K562 (cell line): ENCODE measurements at regions not wholly inside any gene's neighbourhood (a gene's known extent, or its start where the extent isn't known, plus 50 kb on each side); places are given as distances from the start of the nearest gene placed in this dataset.

Experiments used
- CBX5 ChIP-seq: IDR thresholded peaks from 2 replicates; pipeline ENCODE4 v1.6.1; 2014; ENCODE audit warnings: low read depth, borderline replicate concordance
- JUND ChIP-seq, 2 experiments: IDR thresholded peaks; 2 replicates in 1 of 2; 3 replicates in 1 of 2; pipeline ENCODE4 v1.6.1; 2011; ENCODE audit warnings: borderline replicate concordance in 2 of 2, low read depth in 2 of 2, low read length in 2 of 2, improper control_type of control experiment in 1 of 2, missing biosample characterization in 1 of 2, missing genetic modification characterization in 1 of 2, missing genetic modification reagents in 1 of 2
- MYC ChIP-seq, 2 experiments: fragments of 250-450 bp in 1 of 2; sonication (Bioruptor Pico) in 1 of 2; IDR thresholded peaks; 2 replicates each; pipeline versions ENCODE4 v1.5.1 to v1.6.1; 2012 to 2021; ENCODE audit warnings: low read depth in 2 of 2, borderline replicate concordance in 1 of 2, improper control_type of control experiment in 1 of 2, low read length in 1 of 2, mild to moderate bottlenecking in 1 of 2, moderate library complexity in 1 of 2
- POLR2A ChIP-seq: fragments of 450-650 bp; conservative IDR thresholded peaks from 2 replicates; pipeline ENCODE4 v1.6.1; 2016
- PRMT5 ChIP-seq: sonication (generic); formaldehyde crosslinking; IDR thresholded peaks from 2 replicates; pipeline ENCODE4 v1.5.0; 2020; ENCODE audit warnings: missing genetic modification reagents
- PRPF4 ChIP-seq: fragments of 200-400 bp; formaldehyde crosslinking; IDR thresholded peaks from one replicate; pipeline ENCODE4 v1.6.1; 2017; ENCODE audit warnings: low read length, low read depth, mild to moderate bottlenecking; ENCODE audit not compliant: insufficient read depth, poor library complexity, severe bottlenecking
- ZNF232 ChIP-seq: sonication (generic); formaldehyde crosslinking; IDR thresholded peaks from 2 replicates; pipeline ENCODE4 v1.8.0; 2022; ENCODE audit warnings: mild to moderate bottlenecking, missing genetic modification reagents
- TF ChIP-seq, protein P1 (sequence below), 3 experiments: IDR thresholded peaks in 2 of 3; conservative IDR thresholded peaks in 1 of 3; 2 replicates each; pipeline ENCODE4 v1.5.1; 2011 to 2012; ENCODE audit warnings: low read length in 3 of 3, mild to moderate bottlenecking in 3 of 3, control low read depth in 2 of 3, improper control_type of control experiment in 1 of 3, inconsistent platforms in 1 of 3, low read depth in 1 of 3, mixed read lengths in 1 of 3, moderate library complexity in 1 of 3; ENCODE audit not compliant: insufficient read depth in 2 of 3
- TF ChIP-seq, protein P2 (sequence below): fragments of 200-400 bp; formaldehyde crosslinking; IDR thresholded peaks from 2 replicates; pipeline ENCODE4 v1.6.1; 2017; ENCODE audit warnings: mild to moderate bottlenecking, low read depth, low read length, moderate library complexity

- TF ChIP-seq, protein P1, sequence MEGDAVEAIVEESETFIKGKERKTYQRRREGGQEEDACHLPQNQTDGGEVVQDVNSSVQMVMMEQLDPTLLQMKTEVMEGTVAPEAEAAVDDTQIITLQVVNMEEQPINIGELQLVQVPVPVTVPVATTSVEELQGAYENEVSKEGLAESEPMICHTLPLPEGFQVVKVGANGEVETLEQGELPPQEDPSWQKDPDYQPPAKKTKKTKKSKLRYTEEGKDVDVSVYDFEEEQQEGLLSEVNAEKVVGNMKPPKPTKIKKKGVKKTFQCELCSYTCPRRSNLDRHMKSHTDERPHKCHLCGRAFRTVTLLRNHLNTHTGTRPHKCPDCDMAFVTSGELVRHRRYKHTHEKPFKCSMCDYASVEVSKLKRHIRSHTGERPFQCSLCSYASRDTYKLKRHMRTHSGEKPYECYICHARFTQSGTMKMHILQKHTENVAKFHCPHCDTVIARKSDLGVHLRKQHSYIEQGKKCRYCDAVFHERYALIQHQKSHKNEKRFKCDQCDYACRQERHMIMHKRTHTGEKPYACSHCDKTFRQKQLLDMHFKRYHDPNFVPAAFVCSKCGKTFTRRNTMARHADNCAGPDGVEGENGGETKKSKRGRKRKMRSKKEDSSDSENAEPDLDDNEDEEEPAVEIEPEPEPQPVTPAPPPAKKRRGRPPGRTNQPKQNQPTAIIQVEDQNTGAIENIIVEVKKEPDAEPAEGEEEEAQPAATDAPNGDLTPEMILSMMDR (IDR thresholded peaks at IDR 0.05 in 2 of 3, conservative IDR thresholded peaks at IDR 0.05 in 1 of 3; ENCODE audit: insufficient read depth in 2 of 3, low read depth in 1 of 3, low read length in 3 of 3), result no peak
- no peak for TF ChIP-seq POLR2A
- TF ChIP-seq JUND (IDR thresholded peaks at IDR 0.05; ENCODE audit: borderline replicate concordance, low read depth, low read length), result no peak
- TF ChIP-seq JUND (tag; IDR thresholded peaks at IDR 0.05; ENCODE audit: borderline replicate concordance, low read depth, low read length), result no peak
- TF ChIP-seq MYC (IDR thresholded peaks at IDR 0.05; ENCODE audit: low read depth, low read length), result no peak
- no peak for TF ChIP-seq MYC (CRISPR knock-in tag; IDR thresholded peaks at IDR 0.05; ENCODE audit: borderline replicate concordance, low read depth)
- no peak for TF ChIP-seq CBX5
- TF ChIP-seq ZNF232, result no peak
- no peak for TF ChIP-seq PRPF4
- TF ChIP-seq, protein P2, sequence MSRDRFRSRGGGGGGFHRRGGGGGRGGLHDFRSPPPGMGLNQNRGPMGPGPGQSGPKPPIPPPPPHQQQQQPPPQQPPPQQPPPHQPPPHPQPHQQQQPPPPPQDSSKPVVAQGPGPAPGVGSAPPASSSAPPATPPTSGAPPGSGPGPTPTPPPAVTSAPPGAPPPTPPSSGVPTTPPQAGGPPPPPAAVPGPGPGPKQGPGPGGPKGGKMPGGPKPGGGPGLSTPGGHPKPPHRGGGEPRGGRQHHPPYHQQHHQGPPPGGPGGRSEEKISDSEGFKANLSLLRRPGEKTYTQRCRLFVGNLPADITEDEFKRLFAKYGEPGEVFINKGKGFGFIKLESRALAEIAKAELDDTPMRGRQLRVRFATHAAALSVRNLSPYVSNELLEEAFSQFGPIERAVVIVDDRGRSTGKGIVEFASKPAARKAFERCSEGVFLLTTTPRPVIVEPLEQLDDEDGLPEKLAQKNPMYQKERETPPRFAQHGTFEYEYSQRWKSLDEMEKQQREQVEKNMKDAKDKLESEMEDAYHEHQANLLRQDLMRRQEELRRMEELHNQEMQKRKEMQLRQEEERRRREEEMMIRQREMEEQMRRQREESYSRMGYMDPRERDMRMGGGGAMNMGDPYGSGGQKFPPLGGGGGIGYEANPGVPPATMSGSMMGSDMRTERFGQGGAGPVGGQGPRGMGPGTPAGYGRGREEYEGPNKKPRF, result no peak
- no peak for TF ChIP-seq PRMT5 (CRISPR knock-in tag)
These were observed 120.1 kb downstream of the ALG10 start for GRCh38 chr12:34142430-34142829.
